ENCODE measurements at regions not wholly inside any gene's neighbourhood (a gene's known extent, or its start where the extent isn't known, plus 50 kb on each side); places are given as distances from the start of the nearest gene placed in this dataset.

GRCh38 chr12:25404955-25405354, 148.1 kb downstream of the LMNTD1 start:
- TF ChIP-seq CTCF (IDR thresholded peaks at IDR 0.05; ENCODE audit: insufficient read depth, low read length, poor library complexity, severe bottlenecking) (no peak), EZH2phosphoT487 (conservative IDR thresholded peaks at IDR 0.05; ENCODE audit: low read length) (no peak)

Measured in SU-DHL-6 (cell line).